ENCODE measurements at regions not wholly inside any gene's neighbourhood (a gene's known extent, or its start where the extent isn't known, plus 50 kb on each side); places are given as distances from the start of the nearest gene placed in this dataset.

DNA sequence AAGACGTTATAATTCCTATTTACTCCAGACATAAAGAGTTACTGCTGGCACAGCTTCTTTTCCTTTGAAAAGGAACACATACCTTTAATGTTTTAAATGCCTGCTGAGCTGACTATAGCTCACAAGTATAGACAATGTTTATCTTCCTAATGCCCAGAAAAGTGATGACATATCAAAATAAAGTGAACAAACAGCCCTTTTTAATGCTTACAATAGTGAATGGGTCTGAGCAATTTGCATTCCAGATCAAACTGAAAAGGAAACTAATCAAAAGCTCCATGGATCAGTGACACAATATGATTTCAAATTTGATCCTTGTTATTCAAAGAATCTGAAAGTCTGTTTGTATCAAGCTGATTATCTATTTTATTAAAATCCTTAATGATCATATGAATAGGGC, 233.6 kb upstream of the SEMA3E start:
- H3K27me3 ChIP-seq = no peaks in the 10 kb centered on the region
- no peak overlapping the region for H2AFZ ChIP-seq (replicated peaks)
- H3K4me1 ChIP-seq = peaks cover 7% of the 10 kb centered on the region
- H3K4me2 ChIP-seq = peak overlapping the region; percentile 5
- H3K9ac ChIP-seq = no peak overlapping the region
- Mint-ChIP-seq H3K4me3 (no peak overlapping the region), H3K9me3 (peaks cover 3% of the 10 kb centered on the region), H3K36me3 (no peaks in the 10 kb centered on the region), H3K4me1 (peaks cover 6% of the 10 kb centered on the region), H3K27ac (no peak overlapping the region), H3K27me3 (ENCODE audit: insufficient read depth, low read depth) (peaks cover 2% of the 10 kb centered on the region)
- no peaks in the 10 kb centered on the region for H3K79me2 ChIP-seq (ENCODE audit: low read depth)
- no peaks in the 10 kb centered on the region for H3F3A ChIP-seq (ENCODE audit: low read depth)
- no peaks in the 10 kb centered on the region for H3K9me3 ChIP-seq (ENCODE audit: low read depth)
- TF ChIP-seq, protein P1, sequence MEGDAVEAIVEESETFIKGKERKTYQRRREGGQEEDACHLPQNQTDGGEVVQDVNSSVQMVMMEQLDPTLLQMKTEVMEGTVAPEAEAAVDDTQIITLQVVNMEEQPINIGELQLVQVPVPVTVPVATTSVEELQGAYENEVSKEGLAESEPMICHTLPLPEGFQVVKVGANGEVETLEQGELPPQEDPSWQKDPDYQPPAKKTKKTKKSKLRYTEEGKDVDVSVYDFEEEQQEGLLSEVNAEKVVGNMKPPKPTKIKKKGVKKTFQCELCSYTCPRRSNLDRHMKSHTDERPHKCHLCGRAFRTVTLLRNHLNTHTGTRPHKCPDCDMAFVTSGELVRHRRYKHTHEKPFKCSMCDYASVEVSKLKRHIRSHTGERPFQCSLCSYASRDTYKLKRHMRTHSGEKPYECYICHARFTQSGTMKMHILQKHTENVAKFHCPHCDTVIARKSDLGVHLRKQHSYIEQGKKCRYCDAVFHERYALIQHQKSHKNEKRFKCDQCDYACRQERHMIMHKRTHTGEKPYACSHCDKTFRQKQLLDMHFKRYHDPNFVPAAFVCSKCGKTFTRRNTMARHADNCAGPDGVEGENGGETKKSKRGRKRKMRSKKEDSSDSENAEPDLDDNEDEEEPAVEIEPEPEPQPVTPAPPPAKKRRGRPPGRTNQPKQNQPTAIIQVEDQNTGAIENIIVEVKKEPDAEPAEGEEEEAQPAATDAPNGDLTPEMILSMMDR (IDR thresholded peaks at IDR 0.05) = no peak
- no peak for TF ChIP-seq EZH2phosphoT487 (IDR thresholded peaks at IDR 0.05)
- no peak for TF ChIP-seq EZH2 (IDR thresholded peaks at IDR 0.05)
- no peaks in the 10 kb centered on the region for H4K20me1 ChIP-seq (ENCODE audit: low read depth)
- no peak overlapping the region for H3K27ac ChIP-seq
- no peak for DNase-seq (ENCODE audit: low spot score)
- H3K36me3 ChIP-seq = no peaks in the 10 kb centered on the region
- no peak overlapping the region for H3K4me3 ChIP-seq

DNA sequence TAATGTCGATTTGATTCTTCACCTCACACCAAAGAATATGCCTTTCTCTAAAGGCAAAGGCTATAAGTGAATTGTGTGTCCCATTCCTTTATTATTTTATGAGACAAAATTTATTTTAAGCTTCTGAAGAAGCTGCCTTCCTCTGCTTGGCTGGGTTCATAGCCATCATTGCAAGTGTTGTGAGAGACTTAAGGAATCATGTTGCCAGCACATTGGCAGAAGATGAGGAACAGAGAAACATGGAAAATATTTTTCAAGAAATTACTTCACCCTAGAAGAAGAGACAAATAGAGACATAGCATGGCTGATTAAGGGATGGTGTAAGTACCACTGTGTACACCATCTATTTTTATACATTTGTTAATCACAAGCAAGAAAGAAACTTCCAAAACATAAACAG, 230.1 kb upstream of the SEMA3E start:
- Histone ChIP-seq H3K9ac (no peak overlapping the region), H3K4me3 (no peak overlapping the region), H3K79me2 (ENCODE audit: low read depth) (no peaks in the 10 kb centered on the region), H3K4me1 (peaks cover 7% of the 10 kb centered on the region), H4K20me1 (ENCODE audit: low read depth) (no peaks in the 10 kb centered on the region), H3F3A (ENCODE audit: low read depth) (no peaks in the 10 kb centered on the region), H3K27ac (no peak overlapping the region), H3K27me3 (no peaks in the 10 kb centered on the region), H3K4me2 (no peak overlapping the region), H2AFZ (replicated peaks) (no peak overlapping the region), H3K9me3 (ENCODE audit: low read depth) (no peaks in the 10 kb centered on the region), H3K36me3 (no peaks in the 10 kb centered on the region)
- Mint-ChIP-seq H3K36me3 (no peaks in the 10 kb centered on the region), H3K9me3 (peaks cover 3% of the 10 kb centered on the region), H3K4me1 (peaks cover 6% of the 10 kb centered on the region), H3K27ac (no peak overlapping the region), H3K4me3 (no peak overlapping the region), H3K27me3 (ENCODE audit: insufficient read depth, low read depth) (peaks cover 2% of the 10 kb centered on the region)
- no peak for TF ChIP-seq EZH2phosphoT487 (IDR thresholded peaks at IDR 0.05)
- TF ChIP-seq, protein P1 (IDR thresholded peaks at IDR 0.05) = no peak
- no peak for TF ChIP-seq EZH2 (IDR thresholded peaks at IDR 0.05)
- no peak for DNase-seq (ENCODE audit: low spot score)

DNA sequence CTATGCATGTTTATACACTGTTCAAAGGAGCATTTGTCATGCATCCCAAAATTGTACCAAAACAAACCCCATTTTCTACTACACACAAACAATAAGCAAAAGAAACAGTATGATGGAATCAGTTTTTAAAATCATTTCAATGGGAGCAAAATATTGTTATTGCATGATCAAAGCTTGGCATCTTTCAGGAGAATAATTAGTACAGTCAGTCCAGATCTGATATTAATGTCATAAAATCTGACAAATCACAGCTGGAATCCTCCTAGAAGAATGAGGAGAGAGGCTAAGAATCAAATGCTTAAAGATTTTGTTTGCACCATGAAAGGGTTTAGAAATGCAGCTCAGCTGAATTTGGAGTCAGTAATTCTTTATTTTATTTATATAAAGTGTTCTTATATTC, 229.7 kb upstream of the SEMA3E start:
- Histone ChIP-seq H3K4me3 (no peak overlapping the region), H3K9me3 (ENCODE audit: low read depth) (no peaks in the 10 kb centered on the region), H2AFZ (replicated peaks) (no peak overlapping the region), H3K79me2 (ENCODE audit: low read depth) (no peaks in the 10 kb centered on the region), H4K20me1 (ENCODE audit: low read depth) (no peaks in the 10 kb centered on the region), H3K4me2 (no peak overlapping the region), H3K27me3 (no peaks in the 10 kb centered on the region), H3F3A (ENCODE audit: low read depth) (no peaks in the 10 kb centered on the region), H3K9ac (no peak overlapping the region), H3K27ac (no peak overlapping the region), H3K36me3 (no peaks in the 10 kb centered on the region), H3K4me1 (peaks cover 7% of the 10 kb centered on the region)
- DNase-seq (ENCODE audit: low spot score) = no peak
- Mint-ChIP-seq H3K4me3 (no peak overlapping the region), H3K9me3 (peaks cover 3% of the 10 kb centered on the region), H3K36me3 (no peaks in the 10 kb centered on the region), H3K27ac (no peak overlapping the region), H3K4me1 (peaks cover 7% of the 10 kb centered on the region), H3K27me3 (ENCODE audit: insufficient read depth, low read depth) (peaks cover 2% of the 10 kb centered on the region)
- no peak for TF ChIP-seq EZH2 (IDR thresholded peaks at IDR 0.05)
- no peak for TF ChIP-seq EZH2phosphoT487 (IDR thresholded peaks at IDR 0.05)
- TF ChIP-seq, protein P1 (IDR thresholded peaks at IDR 0.05) = no peak

Measured in neural progenitor cell (in vitro differentiated cells).